HEK293T (cell line): ENCODE measurements at regions not wholly inside any gene's neighbourhood (a gene's known extent, or its start where the extent isn't known, plus 50 kb on each side); places are given as distances from the start of the nearest gene placed in this dataset.

ENCODE experiments used
- FOXA1 ChIP-seq: fragments of 450-650 bp; IDR thresholded peaks from 2 replicates; pipeline ENCODE4 v1.6.1; 2016; ENCODE audit warnings: mild to moderate bottlenecking
- ZNF384 ChIP-seq: fragments of 450-650 bp; IDR thresholded peaks from 2 replicates; pipeline ENCODE4 v1.6.1; 2016

GRCh38 chr3:18729671-18730070 lies 304.5 kb upstream of the SATB1 start:
- TF ChIP-seq ZNF384 (no peak), FOXA1 (no peak)
